D341Med (cell line): ENCODE measurements at regions not wholly inside any gene's neighbourhood (a gene's known extent, or its start where the extent isn't known, plus 50 kb on each side); places are given as distances from the start of the nearest gene placed in this dataset.

Source experiments
- DNase-seq: peaks from one replicate; pipeline ENCODE4 v3.0.0; 2012; ENCODE audit warnings: low spot score

GRCh38 chr18:5091741-5092140, 105.3 kb downstream of the AKAIN1 start:
- no peak for DNase-seq

GRCh38 chr18:5075297-5075696, 121.8 kb downstream of the AKAIN1 start:
- no peak for DNase-seq

- peak; percentile 76 for DNase-seq
These were observed 123.8 kb downstream of the AKAIN1 start for GRCh38 chr18:5073026-5073944.

- no peak for DNase-seq
These were observed 128.2 kb downstream of the AKAIN1 start for GRCh38 chr18:5068851-5069250.

- no peak for DNase-seq
These were observed 130.6 kb downstream of the AKAIN1 start for GRCh38 chr18:5066380-5066977.

GRCh38 chr18:5065615-5066014, 131.4 kb downstream of the AKAIN1 start:
- no peak for DNase-seq

GRCh38 chr18:5064841-5065370, 132.2 kb downstream of the AKAIN1 start:
- DNase-seq = no peak

GRCh38 chr18:5061785-5062184, 135.3 kb downstream of the AKAIN1 start:
- no peak for DNase-seq

GRCh38 chr18:5060543-5060942, 136.5 kb downstream of the AKAIN1 start:
- DNase-seq = no peak

- DNase-seq = no peak
These were observed 137.4 kb downstream of the AKAIN1 start for GRCh38 chr18:5059696-5060032.

GRCh38 chr18:5058768-5059695, 138.0 kb downstream of the AKAIN1 start:
- DNase-seq = no peak

GRCh38 chr18:5057386-5058348, 139.4 kb downstream of the AKAIN1 start:
- DNase-seq = peak; percentile 90

- DNase-seq = no peak
These were observed 144.6 kb downstream of the AKAIN1 start for GRCh38 chr18:5052491-5052890.

- no peak for DNase-seq
These were observed 145.8 kb downstream of the AKAIN1 start for GRCh38 chr18:5051207-5051606.

GRCh38 chr18:5049124-5049523, 147.9 kb downstream of the AKAIN1 start:
- DNase-seq = peak; percentile 50

GRCh38 chr18:5040476-5040875, 156.6 kb downstream of the AKAIN1 start:
- no peak for DNase-seq

- DNase-seq = no peak
These were observed 160.5 kb downstream of the AKAIN1 start for GRCh38 chr18:5036523-5036922.

GRCh38 chr18:5031216-5031615, 165.8 kb downstream of the AKAIN1 start:
- no peak for DNase-seq

GRCh38 chr18:5030636-5031035, 166.4 kb downstream of the AKAIN1 start:
- DNase-seq = no peak

GRCh38 chr18:5029592-5029991, 167.5 kb downstream of the AKAIN1 start:
- DNase-seq = peak; percentile 56

GRCh38 chr18:5024741-5025140, 172.3 kb downstream of the AKAIN1 start:
- DNase-seq = no peak
